Non-pigmented ciliary epithelial cell (primary cell): ENCODE measurements at regions not wholly inside any gene's neighbourhood (a gene's known extent, or its start where the extent isn't known, plus 50 kb on each side); places are given as distances from the start of the nearest gene placed in this dataset.

Source experiments
- DNase-seq: peaks from one replicate; pipeline ENCODE4 v3.0.0-alpha.2; 2010; ENCODE audit warnings: low read depth

DNA sequence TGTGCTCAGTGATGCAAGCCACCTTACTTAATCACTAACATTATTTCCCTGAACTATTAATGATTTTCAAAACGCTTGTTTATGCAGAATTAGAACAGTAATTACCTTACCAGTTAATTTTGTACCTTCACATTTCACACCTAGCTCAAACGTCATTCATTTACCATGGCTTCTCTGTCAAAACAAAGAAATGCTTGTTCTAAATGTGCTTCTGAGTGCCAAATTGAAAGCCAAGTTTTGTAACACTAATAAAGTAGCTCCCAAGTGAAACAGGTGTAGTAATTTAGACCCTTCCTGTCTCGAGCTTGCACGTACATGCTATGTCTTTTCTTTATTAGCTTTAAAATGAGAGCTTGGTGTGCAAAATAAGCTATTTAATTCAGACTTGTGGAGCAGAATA lies 533.7 kb upstream of the PKN2 start:
- DNase-seq, result no peak

DNA sequence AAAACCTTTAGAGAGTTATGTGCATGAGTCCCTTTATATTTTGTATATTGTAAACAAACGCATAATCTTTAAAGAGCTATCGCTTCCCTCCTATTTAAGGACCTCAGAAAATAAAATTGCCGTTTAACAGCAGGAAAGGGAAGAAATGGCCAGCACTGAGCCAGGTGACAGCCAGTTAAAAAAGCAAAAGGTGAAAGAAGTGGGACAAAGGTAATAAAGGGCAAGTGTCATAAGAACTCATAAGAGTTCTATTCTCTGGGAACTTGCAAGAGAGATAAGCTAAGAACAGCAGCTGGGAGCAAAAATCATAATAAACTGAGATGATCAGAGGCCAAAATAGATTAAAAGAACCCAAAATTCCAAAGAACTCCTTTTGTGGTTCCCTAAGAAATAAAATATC lies 520.9 kb upstream of the PKN2 start:
- DNase-seq, result no peak

DNA sequence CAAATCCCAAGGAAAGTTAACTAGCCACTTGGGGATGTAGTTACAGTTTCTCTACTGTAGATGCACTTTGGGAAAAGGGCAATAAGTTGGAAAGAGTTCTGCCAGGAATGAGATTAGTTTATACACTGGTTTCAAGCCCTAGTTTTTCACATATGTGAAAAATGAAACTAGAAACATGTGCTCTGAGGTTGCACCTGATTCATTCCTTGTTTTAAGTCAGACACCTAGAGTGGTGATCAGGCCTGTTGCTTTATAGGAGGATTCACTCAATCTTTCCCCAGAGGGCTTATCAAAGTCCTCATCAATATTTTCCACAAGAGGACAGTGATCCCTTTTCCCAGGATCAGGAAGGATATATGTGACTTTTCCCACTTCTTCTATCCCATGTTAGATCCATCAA lies 515.9 kb upstream of the PKN2 start:
- no peak for DNase-seq

DNA sequence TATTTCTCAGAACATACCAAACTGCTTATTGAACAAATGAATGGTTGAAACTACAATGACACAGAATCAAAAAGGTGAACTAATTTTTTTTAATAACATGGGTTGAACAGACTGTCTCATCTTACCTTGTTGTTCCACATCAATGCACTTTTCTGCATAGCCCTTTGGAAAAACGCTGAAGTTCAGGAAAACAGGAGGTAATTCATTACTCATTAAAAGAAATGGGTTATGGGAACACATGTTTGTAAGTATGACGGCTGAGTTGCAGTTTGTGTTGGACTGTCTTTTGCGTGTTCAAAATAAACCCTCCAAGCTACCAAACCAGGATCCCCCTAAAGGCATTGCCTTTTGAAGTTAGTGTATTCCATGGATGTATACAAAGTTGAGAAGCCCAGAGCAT lies 514.9 kb upstream of the PKN2 start:
- DNase-seq, result no peak

DNA sequence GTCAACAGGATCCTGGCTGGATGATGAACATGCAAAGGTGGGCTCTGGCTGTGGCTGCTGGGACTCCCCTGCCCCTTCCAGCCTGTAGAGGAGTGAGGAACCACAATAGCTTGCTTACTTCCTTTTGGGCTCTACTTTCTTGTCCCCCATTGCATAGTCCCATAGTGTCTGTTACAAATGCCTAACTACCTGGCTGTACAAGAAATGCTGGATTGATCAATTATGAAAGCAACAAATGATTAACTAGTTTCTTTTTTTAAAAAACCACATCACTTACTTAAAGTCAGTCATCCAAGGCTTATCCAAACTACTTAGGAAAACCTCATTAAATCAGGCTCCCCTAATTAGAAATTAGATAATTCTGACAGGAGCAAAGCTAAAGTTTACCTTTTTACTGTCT lies 514.1 kb upstream of the PKN2 start:
- DNase-seq, result no peak

DNA sequence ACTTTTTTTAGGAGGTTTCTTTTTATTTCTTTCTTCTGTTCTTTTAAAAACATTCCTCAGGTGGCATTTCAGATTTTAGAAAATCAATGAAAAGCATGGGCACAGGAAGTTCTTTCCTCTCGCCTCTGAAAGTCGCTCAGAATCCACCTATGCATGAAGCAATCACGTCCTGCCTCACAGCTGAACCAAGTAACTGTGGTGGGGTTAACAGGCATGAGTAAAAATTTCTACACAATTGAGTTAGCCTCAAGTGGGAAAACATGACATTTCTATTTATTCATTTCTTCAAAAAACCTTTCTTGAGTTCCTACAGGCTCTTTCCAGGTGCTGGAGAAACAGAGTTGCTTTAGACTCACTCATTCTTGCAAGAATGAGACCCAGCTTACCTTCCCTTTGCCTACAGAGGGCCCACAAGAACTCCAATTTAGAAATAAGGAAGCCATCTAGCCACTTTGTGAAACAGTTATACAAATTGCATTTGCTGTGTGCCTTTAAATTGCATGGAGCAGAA lies 508.9 kb upstream of the PKN2 start:
- no peak for DNase-seq

DNA sequence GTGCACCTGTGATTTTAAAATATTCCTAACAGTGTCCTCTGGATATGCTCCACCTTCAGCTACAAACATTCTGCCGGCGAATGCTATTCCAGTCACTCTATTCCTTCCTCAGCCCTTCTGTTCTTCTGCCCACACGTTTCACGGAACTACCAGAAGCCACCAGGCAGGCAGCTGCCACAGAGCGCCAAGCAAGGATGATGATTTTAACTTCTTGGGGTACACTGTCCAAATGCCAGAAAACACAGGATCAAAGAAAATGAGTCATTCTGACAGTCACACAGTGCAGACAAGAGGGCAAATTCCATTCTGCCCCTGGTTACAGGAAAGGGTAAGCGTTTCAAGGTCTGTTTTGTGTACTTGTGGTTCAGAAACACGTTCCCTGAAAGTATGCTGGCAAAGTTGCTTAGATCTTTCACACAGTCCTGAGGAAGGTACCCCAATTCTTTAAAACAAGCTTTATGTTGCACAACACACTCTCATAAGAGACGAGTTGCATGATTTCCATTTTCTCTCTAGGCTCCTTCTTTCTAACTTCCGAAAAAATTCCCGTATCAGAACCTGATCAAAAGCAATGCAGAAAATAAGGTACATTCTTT lies 508.3 kb upstream of the PKN2 start:
- peak; percentile 23 for DNase-seq

DNA sequence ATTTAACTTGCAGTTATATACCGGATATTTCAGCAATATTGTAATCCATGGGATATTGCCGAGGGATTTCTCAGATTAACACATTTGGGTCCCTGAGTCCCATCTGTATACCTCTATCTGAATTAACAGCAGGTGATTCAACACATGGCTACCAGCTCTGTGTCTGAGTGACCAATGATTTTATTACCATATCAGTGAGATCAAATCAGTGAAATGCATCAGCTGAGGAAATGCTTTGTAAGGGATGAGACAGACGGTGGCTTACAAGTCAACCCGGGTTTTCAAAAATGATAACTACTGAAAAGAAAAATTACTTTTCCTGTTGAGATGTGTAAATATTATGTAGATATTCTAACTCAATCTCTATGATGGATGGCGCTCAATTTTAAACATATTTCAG lies 504.1 kb upstream of the PKN2 start:
- no peak for DNase-seq

DNA sequence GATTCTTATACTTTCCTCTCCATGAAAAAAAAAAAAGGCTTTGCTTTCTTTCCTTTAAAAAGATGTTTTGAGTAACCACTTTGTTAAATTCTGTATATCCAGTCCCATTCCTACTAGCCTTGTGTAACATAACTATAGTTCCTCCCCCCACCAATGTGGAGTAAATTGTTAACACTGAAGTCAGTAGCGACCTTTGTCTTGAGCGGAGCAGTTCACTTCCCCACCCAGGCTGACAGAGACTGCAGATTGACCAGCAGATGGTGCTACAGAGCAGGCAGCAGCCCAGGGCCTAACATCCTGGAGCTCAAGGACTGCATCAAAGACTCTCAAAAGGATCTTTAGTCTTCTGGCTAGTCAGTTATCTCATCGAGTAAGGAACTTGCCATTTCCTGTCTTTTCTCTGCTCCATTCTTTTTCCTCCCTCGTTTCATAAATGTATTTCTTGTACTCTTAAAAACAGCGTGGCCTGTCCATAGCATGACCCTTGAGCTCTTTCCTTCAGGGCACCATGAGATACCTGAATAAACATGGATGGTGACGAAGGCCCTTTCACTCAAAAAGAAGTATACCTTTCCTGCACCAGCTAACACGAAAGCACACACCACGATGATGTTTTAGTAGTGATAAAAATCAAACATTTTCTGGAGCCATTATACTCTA lies 503.5 kb upstream of the PKN2 start:
- DNase-seq, result peak; percentile 34

DNA sequence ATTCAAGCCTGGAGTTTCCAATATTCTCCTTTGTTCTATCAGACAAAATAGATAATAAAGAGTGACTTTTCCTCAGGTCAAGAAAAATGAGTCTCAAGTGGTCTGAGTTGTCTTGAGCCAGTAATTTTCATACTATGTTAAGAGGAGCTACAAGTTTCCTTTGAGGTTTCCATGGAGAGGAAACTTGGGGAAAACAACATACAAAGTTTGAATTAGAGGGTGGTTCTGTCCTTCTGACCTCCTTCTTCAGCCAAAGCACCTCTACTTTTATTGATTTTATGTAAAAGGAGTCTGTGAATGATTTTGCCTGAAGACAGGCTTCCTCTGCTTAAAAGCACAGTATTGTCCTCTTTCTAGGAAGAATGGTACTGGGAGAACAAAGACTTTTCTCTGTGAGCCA lies 497.2 kb upstream of the PKN2 start:
- no peak for DNase-seq

DNA sequence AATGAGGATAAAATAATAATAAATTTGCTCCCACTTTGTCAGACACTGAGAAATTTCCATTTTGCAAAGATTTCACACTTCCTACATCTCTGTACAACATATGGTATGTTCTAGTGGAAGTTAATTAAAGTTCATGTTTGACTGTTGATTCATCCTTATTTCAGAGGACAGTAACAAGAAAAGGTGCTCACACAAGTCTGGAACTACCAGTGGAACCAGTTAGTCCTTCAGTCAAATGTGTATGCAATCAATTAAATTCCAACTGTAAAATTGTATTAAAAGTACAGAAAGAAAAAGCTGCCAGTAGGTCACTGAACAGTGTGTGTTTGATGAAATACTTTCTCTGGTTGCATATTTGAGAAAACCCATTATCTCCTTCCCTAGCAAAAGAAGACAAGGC lies 496.0 kb upstream of the PKN2 start:
- DNase-seq, result no peak

DNA sequence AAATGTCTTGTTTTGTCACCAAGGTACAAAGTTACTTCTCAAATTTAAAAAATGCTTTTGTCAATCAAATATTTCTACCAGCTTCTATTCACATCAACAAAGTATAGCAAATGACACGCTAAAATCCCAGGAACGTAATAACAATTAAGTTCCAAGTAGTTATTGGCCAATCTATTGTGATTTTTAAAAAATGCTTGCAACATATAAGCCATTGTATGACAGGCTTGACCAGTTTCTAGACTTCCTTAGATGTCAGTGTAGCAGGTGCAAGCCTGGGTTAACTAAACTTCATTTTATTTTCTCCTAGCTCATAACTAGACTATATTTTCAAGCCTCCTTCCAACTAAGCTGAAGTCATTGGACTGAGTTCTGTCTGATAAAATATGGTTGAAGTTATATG lies 494.5 kb upstream of the PKN2 start:
- DNase-seq, result no peak

DNA sequence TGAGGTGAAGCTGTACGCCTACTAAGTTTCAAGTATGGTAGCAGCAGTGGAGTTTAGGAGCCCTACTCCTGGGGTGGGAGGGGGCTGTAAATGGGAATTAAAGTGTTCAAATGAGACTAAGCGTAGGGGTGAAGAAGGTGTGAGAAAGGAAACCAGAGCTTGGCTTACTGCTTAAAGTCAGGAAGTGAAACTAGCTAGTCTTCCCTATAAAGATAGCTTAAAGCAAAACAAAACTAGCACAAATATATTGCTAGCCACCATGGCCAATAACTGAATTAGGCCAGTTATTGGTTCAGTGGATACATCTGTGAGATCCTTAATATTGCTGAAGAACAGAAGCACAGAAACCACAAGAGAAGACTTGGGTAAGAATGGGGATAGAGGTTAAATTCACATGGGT lies 492.2 kb upstream of the PKN2 start:
- DNase-seq, result no peak

DNA sequence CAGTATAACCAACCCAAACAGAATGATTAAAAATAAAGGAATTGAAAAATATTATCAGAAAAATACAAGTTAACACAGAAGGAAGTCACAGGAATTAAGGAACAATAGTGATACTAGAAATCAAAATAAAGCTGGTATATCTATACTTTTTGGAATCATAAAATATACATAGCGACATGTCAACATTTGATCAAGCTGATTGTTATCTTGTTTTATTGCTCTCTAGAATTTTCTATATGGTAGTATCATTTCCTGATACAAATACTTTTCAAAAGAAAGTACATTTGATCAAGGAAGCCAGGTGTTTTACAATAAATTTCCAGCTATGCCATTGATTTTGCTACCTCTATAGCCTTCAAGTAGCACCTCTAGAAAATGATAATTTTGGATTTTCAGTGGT lies 489.5 kb upstream of the PKN2 start:
- DNase-seq, result no peak

DNA sequence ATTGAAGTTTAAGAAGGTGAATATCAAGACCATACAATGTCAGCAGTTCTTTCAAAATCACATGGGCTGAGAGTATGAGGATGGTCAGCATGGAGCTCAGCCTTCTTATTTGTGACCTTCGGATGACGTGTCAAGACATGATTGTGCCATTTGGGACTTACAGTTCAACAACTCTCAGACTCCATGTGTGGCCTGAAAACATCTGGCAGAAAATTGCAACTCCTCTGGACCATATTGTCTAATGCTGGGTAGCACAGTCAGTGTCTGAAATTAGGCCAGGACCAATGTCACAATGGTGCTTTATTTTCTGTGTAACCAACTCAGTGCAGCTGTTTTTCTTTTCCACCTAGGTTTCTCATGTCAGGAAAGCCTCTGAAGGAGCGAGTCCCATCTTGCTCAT lies 483.5 kb upstream of the PKN2 start:
- DNase-seq, result no peak

DNA sequence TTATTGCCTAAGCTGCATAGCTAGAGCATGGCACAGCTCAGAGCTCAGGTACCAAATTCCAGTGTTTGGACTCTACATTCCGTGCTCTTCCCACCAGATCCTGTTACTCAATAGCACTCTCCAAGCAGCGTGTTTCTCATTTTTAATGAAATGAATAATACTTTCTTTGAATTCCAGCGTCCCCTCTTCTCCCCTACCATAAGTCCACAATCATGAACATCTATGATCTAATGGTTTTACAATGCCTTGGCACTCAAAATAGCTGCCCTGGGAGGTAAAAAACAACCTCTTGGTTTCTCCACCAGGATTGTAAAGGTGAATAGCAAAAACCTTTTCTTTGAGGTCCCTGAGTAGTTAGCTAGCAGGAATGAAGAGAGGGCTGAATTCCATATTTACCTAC lies 480.0 kb upstream of the PKN2 start:
- no peak for DNase-seq

DNA sequence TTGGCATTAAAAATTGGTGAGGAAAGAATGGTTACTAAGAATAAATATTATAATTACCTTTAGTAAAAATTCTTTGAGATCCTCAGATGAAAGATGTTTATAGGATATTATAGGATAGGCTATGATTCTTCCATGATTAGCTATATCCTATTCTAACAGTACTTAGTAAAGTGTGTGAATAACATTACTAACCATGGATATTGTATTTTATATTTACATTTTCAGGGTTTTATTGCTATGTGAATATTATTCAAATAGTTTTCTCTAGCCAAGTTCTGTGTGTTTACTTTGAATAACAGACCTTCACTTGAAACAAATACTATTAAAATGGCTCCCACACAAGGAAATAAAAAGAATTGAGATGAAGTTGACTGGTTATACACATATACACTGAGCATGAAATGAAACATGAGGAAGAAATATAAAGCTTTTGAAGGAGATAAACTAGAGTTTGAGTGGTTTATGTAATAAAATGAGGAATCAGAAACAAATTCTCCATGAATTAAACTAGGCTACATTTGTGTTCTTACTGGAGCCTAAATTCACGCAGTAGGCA lies 479.4 kb upstream of the PKN2 start:
- DNase-seq, result no peak

DNA sequence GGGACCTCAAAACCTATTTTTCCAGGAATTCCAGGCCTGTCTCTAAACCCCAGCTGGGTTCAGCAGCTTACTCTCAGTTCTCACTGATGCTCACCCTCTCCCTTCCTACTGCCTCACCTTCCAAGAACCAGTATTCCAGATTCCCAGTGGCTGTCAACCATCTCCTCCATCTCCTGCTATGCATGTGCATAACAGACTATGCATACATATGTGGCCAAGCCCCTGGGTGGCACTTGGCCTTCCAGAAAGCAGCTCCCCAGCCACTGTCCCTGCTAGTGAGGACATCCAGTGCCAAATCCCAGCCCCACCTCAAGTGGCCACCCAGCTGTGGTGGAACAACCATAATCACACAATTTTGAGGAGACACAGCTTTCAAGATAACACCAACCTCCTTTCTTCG lies 475.7 kb upstream of the PKN2 start:
- no peak for DNase-seq

DNA sequence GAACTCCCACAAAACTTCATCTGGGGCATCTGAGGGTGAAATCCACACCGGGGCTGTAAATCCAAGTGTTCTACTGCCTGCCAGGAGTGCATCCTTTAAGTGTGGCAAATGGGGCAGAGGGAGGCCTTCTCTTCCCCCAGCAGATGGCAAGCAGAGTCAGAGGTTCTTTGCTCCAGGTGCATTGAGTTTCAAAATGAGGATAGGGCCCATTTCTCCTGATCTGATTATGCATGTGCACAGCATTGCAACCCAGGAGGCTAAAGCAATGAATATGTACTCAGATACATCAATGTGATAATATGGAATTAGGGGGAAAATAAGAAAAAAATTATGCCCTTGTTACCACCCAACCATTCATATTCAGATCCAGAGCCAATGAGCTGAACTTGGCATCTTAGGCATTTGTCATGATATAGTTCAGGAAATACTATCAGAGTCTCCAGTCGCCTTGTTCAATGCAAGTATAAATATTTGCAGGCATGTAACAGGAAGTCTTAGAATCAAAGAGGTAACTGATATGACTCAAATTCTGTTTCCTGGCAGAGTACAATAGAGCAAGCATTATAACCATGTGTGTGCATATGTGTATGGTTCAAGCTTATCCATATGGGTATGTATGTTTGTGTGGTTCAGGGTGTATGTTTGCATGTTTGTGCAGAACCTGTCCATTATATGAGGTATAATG lies 473.8 kb upstream of the PKN2 start:
- no peak for DNase-seq

DNA sequence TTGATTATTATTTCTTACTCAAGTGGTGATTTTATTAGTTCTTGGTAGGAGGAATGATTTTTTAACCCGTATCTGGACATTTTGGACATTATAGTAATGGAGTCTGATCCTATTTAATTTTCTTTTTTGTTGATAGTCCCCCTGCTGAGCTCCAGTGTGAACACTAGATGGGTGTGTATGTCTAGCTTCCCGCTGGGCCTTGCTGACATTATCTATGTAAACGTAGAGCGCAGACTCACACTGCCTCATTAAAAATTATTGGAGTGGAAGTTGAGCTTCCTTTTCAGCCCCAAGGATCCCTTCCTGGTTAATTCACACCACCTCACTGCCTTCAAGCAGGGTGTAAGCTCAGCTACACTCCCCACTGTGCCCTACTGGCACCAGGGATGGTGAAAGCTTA lies 467.6 kb upstream of the PKN2 start:
- DNase-seq, result no peak

DNA sequence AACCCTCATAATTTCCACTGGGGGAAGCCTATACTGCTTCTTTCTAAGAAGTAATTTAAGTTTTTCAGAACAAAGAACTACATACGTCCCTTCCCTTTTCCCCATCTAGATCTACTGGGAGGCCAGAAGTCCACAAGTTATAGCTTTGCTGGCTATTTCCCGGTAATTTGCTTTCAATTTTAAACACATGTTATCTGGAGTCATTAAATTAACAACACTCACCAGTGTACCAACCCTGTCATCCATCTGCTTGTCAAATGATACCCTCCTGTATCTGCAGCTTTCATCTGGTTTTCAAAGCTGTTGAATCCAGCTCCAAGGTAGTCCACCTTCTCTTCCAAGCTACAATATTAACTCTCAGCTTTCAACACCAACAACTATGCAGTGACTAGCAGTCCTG lies 466.7 kb upstream of the PKN2 start:
- no peak for DNase-seq

DNA sequence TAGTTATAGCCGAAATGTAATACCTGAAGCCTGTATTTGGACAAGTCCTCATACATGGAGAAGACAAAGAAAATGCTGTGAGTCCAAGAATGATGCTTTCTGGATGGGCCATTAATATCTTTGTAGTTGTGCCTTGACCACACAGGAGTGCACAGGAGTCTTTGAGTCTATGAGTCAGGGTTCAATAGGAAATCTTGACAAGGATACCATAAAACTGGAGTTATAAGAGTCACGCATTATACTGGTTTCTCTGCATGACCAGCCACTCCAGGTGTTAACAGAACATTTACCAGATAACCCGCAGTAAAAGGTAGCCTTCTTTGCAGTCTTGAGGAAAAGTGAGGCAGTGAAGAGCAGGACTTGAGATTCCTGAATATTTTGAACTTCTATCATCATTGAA lies 464.6 kb upstream of the PKN2 start:
- no peak for DNase-seq

DNA sequence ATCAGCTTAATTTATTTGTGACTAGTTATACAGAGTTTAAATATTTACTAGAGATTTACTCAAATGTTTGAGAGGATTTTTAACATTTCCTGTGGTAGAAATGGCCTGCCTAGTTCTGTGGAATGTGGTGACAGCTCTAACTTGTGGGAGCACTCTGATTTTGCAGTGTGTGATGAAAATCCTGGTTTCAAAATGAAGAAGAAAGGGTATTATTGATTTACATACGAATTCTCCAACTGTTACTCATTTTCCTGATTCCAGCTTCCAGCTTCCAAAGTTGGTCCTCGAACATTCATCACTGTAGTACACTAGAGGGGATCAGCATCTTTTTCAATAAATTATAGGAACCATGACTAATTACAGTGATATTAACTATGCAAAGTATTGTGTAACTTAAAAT lies 462.7 kb upstream of the PKN2 start:
- DNase-seq, result no peak
